HG03354 (cell line): ENCODE measurements at regions not wholly inside any gene's neighbourhood (a gene's known extent, or its start where the extent isn't known, plus 50 kb on each side); places are given as distances from the start of the nearest gene placed in this dataset.

Experiments used
- ATAC-seq: cut with Tn5 transposase; IDR thresholded peaks from one replicate; pipeline ENCODE4 v1.9.1; 2021; ENCODE audit warnings: mild to moderate bottlenecking; ENCODE audit not compliant: unreplicated experiment, poor library complexity, severe bottlenecking

DNA sequence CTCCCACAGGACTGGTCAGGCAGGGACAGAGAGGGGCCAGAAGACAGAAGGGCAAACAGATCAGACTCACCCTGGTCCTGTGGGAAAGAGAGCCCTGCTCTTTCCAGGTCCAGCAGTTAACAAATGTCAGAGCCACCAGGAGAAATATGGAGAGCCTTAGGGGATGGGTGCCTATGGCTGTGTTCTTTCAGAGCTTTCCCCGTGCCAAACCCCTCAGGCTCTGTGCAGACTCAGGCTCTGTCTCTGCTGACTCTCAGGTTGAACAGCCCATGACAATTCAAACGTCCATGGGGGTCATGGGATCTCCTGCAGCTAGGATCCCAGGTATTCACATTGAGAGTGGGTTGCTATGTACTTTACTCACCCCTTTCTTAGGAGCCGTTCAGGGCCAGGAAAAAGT, 120.8 kb upstream of the ERBB4 start:
- no peak for ATAC-seq

DNA sequence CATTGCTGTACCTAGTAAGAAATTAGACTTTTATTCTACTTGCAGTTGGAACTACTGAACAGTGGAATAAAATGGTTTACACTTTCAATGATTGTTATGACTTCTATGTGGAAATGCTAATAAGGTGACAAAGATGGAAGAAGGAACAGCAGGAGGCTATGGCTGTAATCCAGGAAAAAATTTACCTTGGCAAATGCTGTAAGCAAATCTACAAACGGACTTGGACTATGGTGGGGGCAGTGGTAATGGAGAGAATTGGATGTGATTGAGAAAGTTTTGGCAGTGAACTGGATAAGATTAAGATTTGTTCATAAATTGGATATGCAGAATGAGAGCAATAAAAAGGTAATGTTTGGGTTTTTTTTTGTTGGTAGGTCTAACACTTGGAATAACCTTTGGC, 111.0 kb upstream of the ERBB4 start:
- no peak for ATAC-seq

DNA sequence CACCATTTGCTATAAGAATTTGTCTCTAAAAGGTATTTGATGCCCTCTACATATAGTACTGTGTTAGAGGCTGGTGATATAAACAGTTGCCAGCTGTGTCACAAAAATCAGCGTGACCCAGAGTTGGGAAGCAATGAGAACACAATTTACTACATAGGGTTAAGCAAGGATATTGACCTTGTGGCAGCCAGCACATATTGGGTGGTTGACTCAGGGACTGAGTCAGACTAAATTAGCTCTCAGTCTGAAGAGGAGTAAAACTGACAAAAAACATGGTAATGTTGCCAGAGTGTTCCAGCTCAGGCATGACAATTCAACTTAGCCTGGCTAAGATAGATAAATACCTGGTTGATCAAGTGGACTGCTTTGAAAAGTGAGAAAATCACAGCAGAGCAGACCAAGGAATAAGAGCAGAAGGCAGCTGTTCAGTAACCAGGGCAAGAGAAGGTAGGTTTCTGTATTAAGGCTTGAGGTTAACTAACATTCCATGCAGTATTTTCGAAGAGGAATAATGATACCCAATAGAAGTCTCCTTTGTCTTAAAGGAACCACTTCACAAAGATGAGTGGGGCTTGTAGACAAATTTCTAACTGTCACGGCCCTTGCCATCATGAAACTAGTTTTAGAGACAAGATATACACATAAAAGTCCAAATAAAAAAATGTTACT, 108.2 kb upstream of the ERBB4 start:
- ATAC-seq: no peak

DNA sequence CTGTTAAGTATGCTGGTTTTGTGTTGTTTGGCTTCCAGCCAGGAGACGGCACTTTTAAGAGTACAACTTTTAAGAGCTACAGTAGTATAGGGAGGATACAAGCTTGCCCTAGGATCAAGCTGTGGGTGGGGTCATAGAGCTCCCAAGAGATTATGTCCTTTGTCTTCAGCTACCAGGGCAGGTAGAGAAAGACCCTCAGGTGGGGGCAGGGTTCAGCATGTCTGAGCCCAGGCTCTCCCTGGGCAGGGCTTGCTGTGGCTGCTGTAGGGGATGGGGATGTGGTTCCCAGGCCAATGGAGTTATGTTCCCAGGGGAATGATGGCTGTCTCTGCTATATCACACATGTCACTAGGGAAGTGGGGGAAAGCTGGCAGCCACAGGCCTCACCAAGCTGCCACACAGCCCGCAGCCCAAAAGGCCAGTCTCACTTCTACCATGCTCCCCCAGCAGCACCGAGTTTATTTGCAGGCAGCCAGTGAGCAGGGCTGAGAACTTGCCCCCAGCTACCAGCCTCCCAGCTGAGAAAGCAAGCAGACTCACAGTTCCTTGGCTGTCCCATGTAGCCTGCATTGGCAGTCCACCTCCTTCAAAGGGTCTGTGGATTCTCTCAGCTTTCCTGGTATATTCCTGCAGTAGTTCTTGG, 105.7 kb upstream of the ERBB4 start:
- ATAC-seq: no peak

DNA sequence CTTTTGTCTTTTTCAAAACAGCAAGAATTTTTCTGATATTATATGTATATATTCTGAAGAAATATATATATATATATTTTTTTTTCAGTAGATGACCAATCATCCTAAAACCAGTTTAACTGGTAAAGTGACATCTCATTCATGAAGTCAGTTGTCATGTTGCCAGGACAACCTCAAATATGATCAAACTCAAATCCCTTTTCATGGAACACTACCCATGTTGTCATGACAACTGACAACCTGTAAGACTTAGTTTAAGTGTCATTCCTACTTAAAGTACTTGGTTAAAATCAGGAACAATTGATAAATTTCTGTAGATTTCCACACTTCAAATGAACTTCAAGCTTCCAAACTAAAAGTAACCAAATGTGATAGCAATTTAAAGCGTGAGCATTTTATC, 101.8 kb upstream of the ERBB4 start:
- ATAC-seq: no peak

DNA sequence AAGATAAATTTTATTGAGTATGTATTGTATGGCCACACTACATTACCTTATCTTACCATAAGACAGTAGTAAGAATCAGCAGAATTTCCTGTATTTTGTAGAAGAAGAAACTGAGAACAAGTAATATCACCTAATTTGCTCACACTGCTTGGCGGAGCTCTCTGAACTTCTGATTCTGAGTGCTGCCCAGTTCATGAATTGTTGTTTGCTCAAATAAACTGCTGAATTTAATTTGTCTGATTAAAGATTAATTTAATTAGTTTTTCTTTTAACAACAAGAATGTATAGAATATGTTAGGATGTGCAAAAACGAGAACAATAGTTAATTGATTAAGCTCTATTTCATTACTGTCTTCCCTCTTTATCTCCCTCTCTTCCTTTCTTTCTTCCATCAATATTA, 100.1 kb upstream of the ERBB4 start:
- ATAC-seq: no peak

DNA sequence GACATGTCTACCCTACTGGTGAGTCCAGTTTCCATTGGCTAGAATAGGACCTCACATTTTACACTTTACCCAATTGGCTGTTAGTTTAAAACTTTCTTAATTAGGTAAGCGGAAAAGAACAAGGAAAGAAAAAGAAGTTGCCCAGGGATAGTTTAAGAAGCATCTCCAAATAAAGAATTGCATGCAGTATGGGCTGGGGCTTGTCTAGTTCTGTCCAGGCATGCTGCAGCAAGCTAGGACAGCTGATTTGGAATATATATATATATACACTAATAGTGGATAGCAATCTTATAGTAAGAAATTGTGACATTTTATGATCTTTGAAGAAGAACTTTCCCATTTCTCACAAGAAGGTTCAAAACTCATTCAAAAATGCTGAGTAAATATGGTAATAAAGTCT, 90.0 kb upstream of the ERBB4 start:
- ATAC-seq: no peak

DNA sequence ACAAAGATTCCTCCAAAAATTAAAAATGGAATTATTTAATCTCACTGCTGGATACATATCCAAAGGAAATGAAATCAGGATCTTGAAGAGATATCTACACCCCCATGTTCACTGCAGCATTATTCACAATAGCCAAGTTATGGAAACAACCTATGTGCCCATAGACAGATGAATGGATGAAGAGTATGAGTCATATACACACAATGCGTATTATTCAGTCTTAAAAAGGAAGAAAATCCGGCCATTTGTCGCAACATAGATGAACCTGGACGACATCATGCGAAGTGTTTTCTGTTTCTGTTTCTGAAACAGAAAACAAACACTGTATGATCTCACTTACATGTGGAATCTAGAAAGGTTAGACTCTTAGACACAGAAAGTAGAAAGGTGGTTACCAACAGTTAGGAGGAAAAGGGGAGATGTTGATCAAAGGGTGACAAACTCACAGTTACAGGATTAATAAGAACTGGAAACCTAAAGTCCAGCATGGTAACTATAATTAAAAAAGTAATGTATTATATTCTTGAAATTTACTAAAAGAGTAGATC, 87.8 kb upstream of the ERBB4 start:
- no peak for ATAC-seq

DNA sequence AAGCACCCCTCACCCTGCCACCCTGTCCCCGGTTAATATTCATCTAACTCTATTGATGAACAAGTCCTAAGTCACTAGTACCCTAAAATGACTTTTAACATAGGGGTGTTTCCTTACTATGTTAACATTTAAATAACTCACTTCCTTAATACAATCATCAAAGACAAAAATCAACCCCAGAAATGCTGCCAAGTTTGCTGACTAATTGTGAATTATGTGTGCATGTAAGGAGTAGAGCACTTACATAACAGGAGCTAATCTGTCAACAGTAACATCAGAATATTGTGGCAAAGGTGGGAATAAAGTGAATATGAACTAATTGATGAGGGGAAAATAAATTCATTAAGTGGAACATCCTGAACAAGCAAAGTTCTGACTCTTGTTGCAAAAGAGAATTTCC, 81.4 kb upstream of the ERBB4 start:
- ATAC-seq: no peak

DNA sequence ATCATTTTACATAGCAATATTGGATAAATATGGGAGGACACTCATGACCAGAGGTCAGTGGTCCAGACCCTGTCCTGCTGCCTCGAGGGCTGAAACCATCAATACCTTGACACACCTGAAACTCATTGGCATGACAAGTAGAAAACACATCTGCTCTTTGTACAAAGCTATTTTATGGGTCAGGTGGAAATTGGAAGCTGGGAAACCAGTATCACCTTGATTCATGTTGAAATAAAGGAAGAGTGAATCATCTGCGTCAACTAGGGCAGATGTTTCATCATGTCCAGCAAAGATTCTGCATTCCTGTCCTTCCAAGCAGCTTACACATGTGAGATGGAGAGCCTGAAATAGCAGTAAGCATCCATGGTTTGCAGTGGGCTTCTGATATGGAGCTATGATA, 80.0 kb upstream of the ERBB4 start:
- ATAC-seq: no peak

DNA sequence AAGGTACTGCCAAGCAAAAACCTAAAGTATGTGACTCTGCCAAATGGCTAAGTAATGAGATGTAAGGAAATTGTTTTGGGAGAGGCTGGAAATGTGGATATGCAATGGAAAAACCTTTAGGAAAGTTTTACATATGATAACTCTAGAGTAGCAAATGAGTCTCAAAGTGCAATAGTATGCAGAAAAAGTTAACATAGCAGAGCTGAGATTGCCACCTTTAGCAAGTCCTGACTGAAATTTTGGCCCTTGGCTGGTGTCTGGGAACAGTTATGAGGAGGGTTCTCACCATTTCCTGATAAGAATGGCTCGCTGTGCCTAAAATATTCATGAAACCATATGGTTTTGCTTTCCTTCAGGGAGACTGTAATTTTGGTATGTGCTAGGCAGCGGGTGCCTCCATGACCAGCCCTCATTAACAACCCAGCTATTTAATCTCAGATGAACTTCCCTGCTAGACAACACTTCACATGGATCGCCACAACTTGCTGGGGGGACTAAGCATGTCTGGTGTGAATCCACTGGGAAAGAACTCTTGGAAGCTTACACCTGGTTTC, 72.3 kb upstream of the ERBB4 start:
- no peak for ATAC-seq

DNA sequence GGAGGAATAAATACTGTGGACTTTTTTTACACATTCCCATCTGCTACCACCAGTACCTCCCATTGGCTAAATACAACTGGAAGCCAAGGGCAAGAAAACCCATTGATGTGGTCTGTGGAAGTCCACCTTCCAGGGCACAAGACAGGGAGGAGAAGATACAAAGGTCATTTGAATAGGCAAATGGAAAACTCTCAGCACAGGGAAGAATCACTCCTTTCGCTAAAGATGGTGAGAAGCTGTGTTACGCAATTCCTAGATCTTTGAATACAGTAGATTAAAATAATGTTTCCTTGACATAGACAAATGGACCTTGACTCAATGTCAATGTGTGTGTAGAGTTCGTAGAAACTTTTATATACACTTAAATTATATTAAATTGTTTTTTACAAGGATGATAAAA, 70.9 kb upstream of the ERBB4 start:
- no peak for ATAC-seq

DNA sequence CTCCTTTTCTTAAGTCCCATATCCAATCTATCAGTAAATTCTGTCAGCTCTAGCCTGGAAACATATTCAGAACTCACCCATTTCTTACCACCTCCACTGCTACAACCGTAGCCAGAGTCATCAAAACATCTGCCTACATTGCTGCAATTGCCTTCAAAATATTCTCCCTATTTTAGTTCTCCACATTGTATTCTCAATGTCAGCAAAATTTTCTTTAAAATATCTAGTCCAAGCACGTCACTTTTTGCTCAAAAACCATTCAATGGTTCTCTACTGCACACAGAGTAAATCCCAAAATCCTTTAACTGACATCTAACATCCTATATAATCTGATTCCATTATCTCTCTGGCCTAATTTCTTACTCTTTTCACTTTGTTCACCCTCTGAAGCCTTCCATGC, 68.5 kb upstream of the ERBB4 start:
- ATAC-seq: no peak

DNA sequence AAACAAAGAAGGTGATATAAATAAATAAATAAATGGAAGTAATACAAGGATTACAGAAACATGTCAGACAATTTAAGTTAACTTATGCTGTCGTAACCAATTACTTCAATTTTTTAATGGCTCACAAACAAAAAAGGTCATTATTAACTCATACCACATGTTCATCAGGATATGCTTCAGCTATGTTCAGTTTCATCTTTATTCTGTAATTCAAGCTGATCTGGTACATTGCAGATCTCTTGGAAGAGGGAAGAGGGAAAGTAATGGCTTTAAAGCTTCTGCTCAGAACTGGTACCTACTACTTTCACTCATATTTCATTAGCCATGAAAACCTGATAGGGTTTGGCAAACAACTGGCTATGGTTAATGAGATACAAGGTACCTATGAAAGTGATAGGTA, 67.6 kb upstream of the ERBB4 start:
- ATAC-seq: no peak

DNA sequence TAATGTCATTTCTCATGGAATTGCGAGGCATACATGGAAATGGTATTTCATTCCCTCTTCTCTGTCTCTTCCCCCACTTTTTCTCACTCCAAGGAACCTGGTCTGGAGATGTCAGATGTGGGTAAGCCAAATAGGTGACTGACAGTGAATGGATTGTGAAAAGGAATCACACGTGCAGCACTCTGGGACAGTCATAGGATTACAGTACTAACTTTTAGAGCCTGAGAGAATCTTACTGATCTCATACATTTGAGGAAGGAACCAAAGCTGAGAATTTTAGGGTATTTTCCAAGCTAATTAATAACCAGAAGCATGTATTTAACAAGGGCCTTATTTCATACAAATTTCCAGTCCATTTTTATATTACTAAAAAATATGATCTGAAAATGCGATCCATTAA, 58.1 kb upstream of the ERBB4 start:
- ATAC-seq: no peak

DNA sequence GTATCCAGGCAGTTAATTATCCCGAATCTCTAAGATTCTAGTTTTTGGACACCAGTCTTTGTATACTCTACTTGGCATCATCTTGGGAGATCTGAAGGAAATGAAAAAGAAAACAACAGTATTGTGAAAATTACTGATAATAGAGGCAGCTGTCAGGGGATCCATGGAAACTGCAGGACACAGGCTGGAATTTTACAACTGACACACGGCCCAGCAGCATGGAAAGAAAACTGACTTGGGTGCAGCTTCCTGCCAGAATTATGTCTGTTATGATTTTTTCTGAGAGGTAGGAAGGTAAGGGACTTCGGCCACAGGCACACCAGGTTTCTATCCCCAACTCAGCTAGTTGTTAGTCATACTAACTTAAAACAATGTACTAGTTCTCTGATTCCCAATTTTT, 57.7 kb upstream of the ERBB4 start:
- no peak for ATAC-seq

DNA sequence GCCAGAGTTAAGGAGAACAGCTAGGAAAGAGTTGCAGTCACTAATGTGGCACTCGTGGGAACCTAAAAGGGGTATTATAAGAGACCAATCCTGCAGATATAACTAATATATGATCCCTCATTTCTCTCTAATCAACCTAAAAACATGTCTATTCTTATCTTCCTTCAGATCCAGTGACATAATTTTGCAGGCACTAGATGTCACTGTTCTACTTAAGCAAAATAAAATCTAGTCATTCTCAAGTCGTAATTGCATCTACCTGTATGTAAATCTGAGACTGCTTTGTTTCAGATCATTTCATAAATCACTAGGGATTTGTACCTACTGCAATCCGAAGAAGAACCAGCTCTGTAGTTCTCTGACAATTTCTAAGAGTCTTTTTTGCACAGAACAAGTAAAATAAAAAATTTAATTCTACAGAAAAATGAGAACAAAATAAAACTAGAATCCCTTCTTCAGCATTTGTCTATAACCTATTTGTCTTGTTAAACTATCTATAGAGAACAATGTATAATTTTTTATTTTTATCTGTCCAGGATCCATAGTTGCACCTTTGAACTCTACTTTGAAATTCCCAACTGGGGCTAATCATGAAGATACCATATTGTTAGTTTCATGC, 56.5 kb upstream of the ERBB4 start:
- peak; percentile 51 for ATAC-seq

DNA sequence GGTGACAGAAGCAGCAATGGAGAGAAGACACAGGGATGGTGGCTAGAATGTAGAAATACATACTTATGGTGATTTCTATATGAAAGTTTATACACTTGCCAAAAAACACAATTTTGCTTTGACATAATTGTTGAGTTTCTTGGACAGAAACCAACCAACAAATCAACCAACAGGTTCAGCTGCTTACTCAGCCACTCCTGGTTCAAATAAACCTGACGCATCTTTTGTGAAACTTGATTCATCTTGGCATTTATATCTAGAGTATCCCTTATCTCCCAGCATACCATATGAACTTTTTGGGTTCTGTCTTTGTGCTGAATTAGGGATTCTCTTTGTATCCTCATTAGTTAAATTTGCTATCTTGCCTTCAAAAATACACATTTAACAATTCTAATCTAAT, 54.1 kb upstream of the ERBB4 start:
- no peak for ATAC-seq
